Activated CD8-positive, alpha-beta T cell treated with anti-CD3 and anti-CD28 coated beads for 36 hours (primary cell): ENCODE measurements at regions not wholly inside any gene's neighbourhood (a gene's known extent, or its start where the extent isn't known, plus 50 kb on each side); places are given as distances from the start of the nearest gene placed in this dataset.
"Not testable (repeated sequence)": the region's sequence is repeated elsewhere in the genome, so short reads cannot be mapped to it uniquely, and the experiment has no call there.

Experiments
- ATAC-seq: fragments of 200-7000 bp; cut with Tn5 transposase; one replicate; pipeline ENCODE4 v1.10.0; 2021; ENCODE audit warnings: mild to moderate bottlenecking, moderate library complexity
- CTCF ChIA-PET: fragments of 350-600 bp; sonication (Branson Sonifier 250); formaldehyde crosslinking; loops from one replicate; lab custom pipeline; 2021; ENCODE audit warnings: antibody characterized with exemption; lab: Charles Lee
- POLR2A ChIA-PET: fragments of 350-600 bp; sonication (Branson Sonifier 250); formaldehyde crosslinking; loops from one replicate; lab custom pipeline; 2021; ENCODE audit warnings: antibody characterized with exemption; lab: Charles Lee
- DNase-seq: peaks from one replicate; pipeline ENCODE4 v3.0.0-alpha.2; 2020
- H3K27ac Mint-ChIP-seq: one replicate; pipeline ENCODE4 v1.8.0; 2021; ENCODE audit warnings: mild to moderate bottlenecking, mixed read lengths
- H3K27me3 Mint-ChIP-seq: one replicate; pipeline ENCODE4 v1.8.0; 2021; ENCODE audit warnings: mixed read lengths
- H3K36me3 Mint-ChIP-seq: one replicate; pipeline ENCODE4 v1.8.0; 2021; ENCODE audit warnings: low read depth, mixed read lengths
- H3K4me1 Mint-ChIP-seq: one replicate; pipeline ENCODE4 v1.8.0; 2021; ENCODE audit warnings: low read depth, mixed read lengths
- H3K4me3 Mint-ChIP-seq: one replicate; pipeline ENCODE4 v1.8.0; 2021; ENCODE audit warnings: mild to moderate bottlenecking, moderate library complexity, mixed read lengths
- H3K9me3 Mint-ChIP-seq: one replicate; pipeline ENCODE4 v1.8.0; 2021; ENCODE audit warnings: mixed read lengths
- intact Hi-C: fragments of 100-400 bp; cut with micrococcal nuclease; formaldehyde crosslinking; loops from one replicate; pipeline ENCODE4 v1.10.0; 2022
- TF ChIP-seq, protein P1 (sequence below): fragments of 200-600 bp; IDR thresholded peaks from one replicate; pipeline ENCODE4 v1.8.0; 2022; ENCODE audit warnings: antibody characterized with exemption, mild to moderate bottlenecking

DNA sequence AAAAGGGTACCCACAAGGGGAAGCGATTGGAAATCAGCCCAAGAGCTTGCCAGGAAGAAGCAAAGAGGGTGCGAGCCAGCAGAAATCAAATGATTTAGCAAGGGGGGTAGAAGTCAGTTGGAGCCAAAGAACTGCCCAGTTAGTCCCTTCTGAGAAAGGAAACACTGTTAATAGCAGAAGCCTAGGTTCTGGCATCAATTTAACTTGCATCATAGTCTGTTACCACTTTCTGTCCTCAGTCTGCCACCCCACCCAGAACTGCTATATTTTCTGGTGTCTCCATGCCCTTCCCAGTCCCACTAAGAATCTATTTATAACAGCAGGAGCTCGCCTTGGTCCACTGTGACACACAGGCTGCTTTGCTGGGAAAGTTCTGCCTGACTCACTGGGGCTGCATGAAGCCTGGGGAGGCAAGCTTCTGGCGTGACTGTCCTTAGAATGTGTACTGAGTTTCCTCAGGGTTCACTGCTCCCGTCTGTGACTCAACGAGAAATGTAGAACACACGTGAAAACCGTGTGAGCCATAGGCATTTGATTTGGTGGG is 157.8 kb upstream of the TTC29 start:
- DNase-seq (no peak), ATAC-seq (no peak)
- H3K4me3 Mint-ChIP-seq, result no peak overlapping the region
- no peaks in the 10 kb centered on the region for H3K9me3 Mint-ChIP-seq
- no peaks in the 10 kb centered on the region for H3K36me3 Mint-ChIP-seq
- TF ChIP-seq, protein P1, sequence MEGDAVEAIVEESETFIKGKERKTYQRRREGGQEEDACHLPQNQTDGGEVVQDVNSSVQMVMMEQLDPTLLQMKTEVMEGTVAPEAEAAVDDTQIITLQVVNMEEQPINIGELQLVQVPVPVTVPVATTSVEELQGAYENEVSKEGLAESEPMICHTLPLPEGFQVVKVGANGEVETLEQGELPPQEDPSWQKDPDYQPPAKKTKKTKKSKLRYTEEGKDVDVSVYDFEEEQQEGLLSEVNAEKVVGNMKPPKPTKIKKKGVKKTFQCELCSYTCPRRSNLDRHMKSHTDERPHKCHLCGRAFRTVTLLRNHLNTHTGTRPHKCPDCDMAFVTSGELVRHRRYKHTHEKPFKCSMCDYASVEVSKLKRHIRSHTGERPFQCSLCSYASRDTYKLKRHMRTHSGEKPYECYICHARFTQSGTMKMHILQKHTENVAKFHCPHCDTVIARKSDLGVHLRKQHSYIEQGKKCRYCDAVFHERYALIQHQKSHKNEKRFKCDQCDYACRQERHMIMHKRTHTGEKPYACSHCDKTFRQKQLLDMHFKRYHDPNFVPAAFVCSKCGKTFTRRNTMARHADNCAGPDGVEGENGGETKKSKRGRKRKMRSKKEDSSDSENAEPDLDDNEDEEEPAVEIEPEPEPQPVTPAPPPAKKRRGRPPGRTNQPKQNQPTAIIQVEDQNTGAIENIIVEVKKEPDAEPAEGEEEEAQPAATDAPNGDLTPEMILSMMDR, result no peak
- H3K27ac Mint-ChIP-seq, result no peak overlapping the region
- ChIA-PET POLR2A (no interaction called here), CTCF (interaction anchor here (0.9 kb wide), 1 partner anchor 40 kb away, joined by 3 read pairs; no protein-coding TSS in a partner anchor)
- peaks cover 3% of the 10 kb centered on the region for H3K27me3 Mint-ChIP-seq
- H3K4me1 Mint-ChIP-seq, result no peaks in the 10 kb centered on the region
- intact Hi-C loops, result no loop called here

DNA sequence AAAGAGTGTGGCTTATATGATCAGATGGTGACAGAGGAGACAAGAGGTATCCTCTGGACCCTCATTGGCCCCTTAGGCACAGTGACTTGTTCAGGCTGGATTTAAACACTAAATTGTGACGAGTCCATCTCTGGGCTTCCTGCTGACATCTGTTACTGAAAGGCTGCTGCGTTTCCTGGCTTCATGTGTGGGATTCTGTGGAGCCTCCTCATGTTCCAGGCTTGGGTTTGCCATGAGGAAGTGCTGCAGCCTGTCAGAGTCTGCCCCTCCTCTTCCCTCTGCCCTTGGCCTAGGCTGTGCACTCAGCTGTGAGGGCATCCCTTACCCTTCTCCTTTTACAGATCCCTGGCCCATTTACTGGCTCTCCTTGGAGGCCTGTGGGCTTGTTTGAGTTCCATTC is 159.1 kb upstream of the TTC29 start:
- intact Hi-C loops, result no loop called here
- DNase-seq, result no peak

GRCh38 chr4:147108409-147108808 is 162.7 kb upstream of the TTC29 start:
- no peaks in the 10 kb centered on the region for H3K36me3 Mint-ChIP-seq
- ChIA-PET CTCF (interaction anchor here (2.5 kb wide), 1 partner anchor 11 kb away, joined by 20 read pairs; no protein-coding TSS in a partner anchor), POLR2A (no interaction called here)
- no peaks in the 10 kb centered on the region for H3K4me1 Mint-ChIP-seq
- H3K27me3 Mint-ChIP-seq, result no peaks in the 10 kb centered on the region
- no peak for DNase-seq
- intact Hi-C loops, result no loop called here
- H3K9me3 Mint-ChIP-seq, result no peaks in the 10 kb centered on the region
- H3K27ac Mint-ChIP-seq, result no peak overlapping the region
- TF ChIP-seq, protein P1, result no peak
- ATAC-seq, result no peak
- no peak overlapping the region for H3K4me3 Mint-ChIP-seq

More for the DNA sequence above, 159.1 kb upstream of the TTC29 start:
- ChIA-PET POLR2A (no interaction called here), CTCF (interaction anchor here (0.9 kb wide), 1 partner anchor 8 kb away, joined by 3 read pairs; no protein-coding TSS in a partner anchor)
- no peaks in the 10 kb centered on the region for H3K4me1 Mint-ChIP-seq
- no peaks in the 10 kb centered on the region for H3K36me3 Mint-ChIP-seq
- H3K27ac Mint-ChIP-seq, result no peak overlapping the region
- TF ChIP-seq, protein P1, result no peak
- peaks cover 3% of the 10 kb centered on the region for H3K27me3 Mint-ChIP-seq
- ATAC-seq, result no peak
- no peak overlapping the region for H3K4me3 Mint-ChIP-seq
- no peaks in the 10 kb centered on the region for H3K9me3 Mint-ChIP-seq

DNA sequence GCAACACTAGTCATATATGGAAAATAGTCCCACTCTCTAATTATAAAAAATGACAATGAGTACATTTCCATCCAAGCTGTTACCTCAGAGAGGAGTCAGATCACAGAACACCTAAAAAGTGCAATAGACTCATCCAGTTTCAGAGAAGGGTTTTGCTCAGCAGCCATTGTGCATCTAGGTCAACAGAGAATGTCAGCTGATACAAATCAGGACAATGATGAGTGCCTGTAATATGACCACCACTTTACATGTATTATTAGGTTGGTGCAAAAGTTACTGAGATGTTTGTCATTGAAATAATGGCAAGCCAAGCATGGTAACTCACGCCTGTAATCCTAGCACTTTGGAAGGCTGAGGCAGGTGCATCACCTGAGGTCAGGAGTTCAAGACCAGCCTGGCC is 164.1 kb upstream of the TTC29 start:
- POLR2A ChIA-PET, result no interaction called here
- CTCF ChIA-PET, result no interaction called here
- TF ChIP-seq, protein P1, result no peak
- ATAC-seq (no peak), DNase-seq (no peak)
- H3K36me3 Mint-ChIP-seq, result no peaks in the 10 kb centered on the region
- H3K4me3 Mint-ChIP-seq, result no peak overlapping the region
- no peak overlapping the region for H3K27ac Mint-ChIP-seq
- no peaks in the 10 kb centered on the region for H3K4me1 Mint-ChIP-seq
- intact Hi-C loops, result no loop called here
- H3K27me3 Mint-ChIP-seq, result peaks cover 6% of the 10 kb centered on the region
- peaks cover 5% of the 10 kb centered on the region for H3K9me3 Mint-ChIP-seq

- no peaks in the 10 kb centered on the region for H3K36me3 Mint-ChIP-seq
- no peaks in the 10 kb centered on the region for H3K4me1 Mint-ChIP-seq
- DNase-seq (no peak), ATAC-seq (no peak)
- no peak overlapping the region for H3K4me3 Mint-ChIP-seq
- H3K9me3 Mint-ChIP-seq, result peaks cover 5% of the 10 kb centered on the region
- TF ChIP-seq, protein P1, result no peak
- no peak overlapping the region for H3K27ac Mint-ChIP-seq
- intact Hi-C loops, result no loop called here
- ChIA-PET POLR2A (no interaction called here), CTCF (interaction anchor here (0.9 kb wide), 1 partner anchor 20 kb away, joined by 3 read pairs; no protein-coding TSS in a partner anchor)
- H3K27me3 Mint-ChIP-seq, result peaks cover 6% of the 10 kb centered on the region
These were observed 165.1 kb upstream of the TTC29 start for GRCh38 chr4:147110473-147111367.

DNA sequence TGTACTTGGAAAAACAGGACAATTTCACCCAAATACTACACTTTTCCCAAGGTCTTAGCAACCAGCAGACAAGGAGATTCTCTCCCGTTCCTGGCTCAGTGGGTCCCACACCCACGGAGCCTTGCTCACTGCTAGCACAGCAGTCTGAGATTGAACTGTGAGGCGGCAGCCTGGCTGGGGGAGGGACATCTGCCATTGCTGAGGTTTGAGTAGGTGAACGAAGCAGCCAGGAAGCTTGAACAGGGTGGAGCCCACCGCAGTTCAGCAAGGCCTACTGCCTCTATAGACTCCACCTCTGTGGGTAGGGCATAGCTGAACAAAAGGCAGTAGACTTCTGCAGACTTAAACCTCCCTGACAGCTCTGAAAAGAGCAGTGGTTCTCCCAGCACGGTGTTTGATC is 166.5 kb upstream of the TTC29 start:
- H3K36me3 Mint-ChIP-seq, ATAC-seq, H3K27me3 Mint-ChIP-seq, H3K4me3 Mint-ChIP-seq, DNase-seq, POLR2A ChIA-PET, H3K9me3 Mint-ChIP-seq, H3K27ac Mint-ChIP-seq, intact Hi-C loops, H3K4me1 Mint-ChIP-seq, CTCF ChIA-PET: not testable (repeated sequence)
